Endothelial cell of umbilical vein (primary cell): ENCODE measurements at regions not wholly inside any gene's neighbourhood (a gene's known extent, or its start where the extent isn't known, plus 50 kb on each side); places are given as distances from the start of the nearest gene placed in this dataset.

ENCODE experiments used
- BruUV-seq: library from RNA; stranded (reverse); fragments of 400-500 nt; replicated peaks from 2 replicates; lab custom pipeline; 2021; lab: Mats Ljungman, UMichigan
- CTCF ChIA-PET: fragments of 300-600, 350-600 bp; sonication (Branson Sonifier 250); formaldehyde crosslinking; loops from one replicate; lab custom pipeline; 2021; ENCODE audit warnings: antibody characterized with exemption, inconsistent platforms; lab: Charles Lee
- POLR2A ChIA-PET: fragments of 300-600, 350-600 bp; sonication (Branson Sonifier 250); formaldehyde crosslinking; loops from one replicate; lab custom pipeline; 2021; ENCODE audit warnings: antibody characterized with exemption, inconsistent platforms; lab: Charles Lee
- DNase-seq: peaks from one replicate; pipeline ENCODE4 v3.0.0-alpha.2; 2011; ENCODE audit warnings: low read depth, low spot score
- FAIRE-seq: peaks from 2 replicates; lab custom pipeline; 2011; peaks lifted over from hg19 to GRCh38; lab: Jason Lieb, UNC
- H2AFZ ChIP-seq: 2 replicates; pipeline ENCODE4 v1.6.0; 2012; ENCODE audit warnings: low read depth, low read length, control low read depth, inconsistent platforms
- H3K27ac ChIP-seq: 2 replicates; pipeline ENCODE4 v1.5.1; 2011; ENCODE audit warnings: low read depth, mild to moderate bottlenecking, control low read depth, low read length, moderate library complexity; ENCODE audit not compliant: insufficient read depth
- H3K27me3 ChIP-seq, 2 experiments: 2 replicates each; pipeline versions ENCODE4 v1.6.0 to v1.6.1; 2011; ENCODE audit warnings: low read length in 2 of 2, mixed read lengths in 1 of 2; ENCODE audit not compliant: control insufficient read depth in 2 of 2, insufficient read depth in 2 of 2
- H3K36me3 ChIP-seq, 2 experiments: 2 replicates in 1 of 2; 3 replicates in 1 of 2; pipeline ENCODE4 v1.5.1; 2011; ENCODE audit warnings: low read length in 2 of 2, mild to moderate bottlenecking in 1 of 2, moderate library complexity in 1 of 2; ENCODE audit not compliant: control insufficient read depth in 2 of 2, insufficient read depth in 2 of 2; ENCODE audit errors: extremely low read depth in 1 of 2
- H3K4me1 ChIP-seq: 3 replicates; pipeline ENCODE4 v1.5.1; 2011; ENCODE audit warnings: mild to moderate bottlenecking, low read length; ENCODE audit not compliant: control insufficient read depth, insufficient read depth; ENCODE audit errors: extremely low read depth
- H3K4me2 ChIP-seq: 2 replicates; pipeline ENCODE4 v1.6.1; 2011; ENCODE audit warnings: low read length, control low read depth, mixed read lengths; ENCODE audit not compliant: insufficient read depth
- H3K4me3 ChIP-seq, 3 experiments: fragments of 200-600 bp in 1 of 3; sonication (generic), shearing (Covaris generic) in 1 of 3; replicated peaks in 1 of 3; 2 replicates each; pipeline ENCODE4 v1.5.1; 2011 to 2016; ENCODE audit warnings: control low read depth in 3 of 3, low read length in 3 of 3, mild to moderate bottlenecking in 2 of 3, inconsistent platforms in 1 of 3, low read depth in 1 of 3, moderate library complexity in 1 of 3; ENCODE audit not compliant: insufficient read depth in 1 of 3
- H3K79me2 ChIP-seq: 2 replicates; pipeline ENCODE4 v1.6.0; 2012; ENCODE audit warnings: low read length, inconsistent platforms; ENCODE audit not compliant: control insufficient read depth, insufficient read depth
- H3K9ac ChIP-seq: replicated peaks from 2 replicates; pipeline ENCODE3; 2011; ENCODE audit warnings: low read length, control low read depth; ENCODE audit not compliant: insufficient read depth; ENCODE audit errors: extremely low read depth
- H3K9me1 ChIP-seq: replicated peaks from 3 replicates; pipeline ENCODE4 v1.6.0; 2011; ENCODE audit warnings: mild to moderate bottlenecking, low read length; ENCODE audit not compliant: control insufficient read depth, insufficient read depth; ENCODE audit errors: extremely low read depth
- H3K9me3 ChIP-seq: replicated peaks from 2 replicates; pipeline ENCODE4 v1.5.1; 2012; ENCODE audit warnings: low read length, inconsistent platforms; ENCODE audit not compliant: control insufficient read depth, insufficient read depth
- H4K20me1 ChIP-seq: replicated peaks from 2 replicates; pipeline ENCODE3; 2011; ENCODE audit warnings: mild to moderate bottlenecking, low read length; ENCODE audit not compliant: control insufficient read depth, insufficient read depth; ENCODE audit errors: extremely low read depth
- CTCF ChIP-seq, 2 donors: IDR thresholded peaks; 1 replicate in 1 of 2; 2 replicates in 1 of 2; pipeline ENCODE4 v1.5.1; 2011; ENCODE audit warnings: low read length in 2 of 2, mild to moderate bottlenecking in 2 of 2, moderate library complexity in 2 of 2, control low read depth in 1 of 2, inconsistent platforms in 1 of 2, low read depth in 1 of 2; ENCODE audit not compliant: insufficient read depth in 1 of 2; ENCODE audit errors: extremely low read depth in 1 of 2
- EZH2 ChIP-seq: IDR thresholded peaks from 2 replicates; pipeline ENCODE4 v1.6.1; 2012; ENCODE audit warnings: borderline replicate concordance, low read depth, mild to moderate bottlenecking, moderate library complexity, low read length, inconsistent platforms; ENCODE audit not compliant: severe bottlenecking
- FOS ChIP-seq: IDR thresholded peaks from 2 replicates; pipeline ENCODE4 v1.6.1; 2011; ENCODE audit warnings: mild to moderate bottlenecking, low read length, moderate library complexity, borderline replicate concordance; ENCODE audit not compliant: insufficient read depth
- GATA2 ChIP-seq: IDR thresholded peaks from 2 replicates; pipeline ENCODE4 v1.7.0; 2011; ENCODE audit warnings: low read depth, mild to moderate bottlenecking, moderate library complexity, mixed read lengths, low read length; ENCODE audit not compliant: insufficient read length, insufficient read depth
- JUN ChIP-seq: IDR thresholded peaks from 2 replicates; pipeline ENCODE4 v1.6.1; 2011; ENCODE audit warnings: borderline replicate concordance, low read depth; ENCODE audit not compliant: insufficient read length, insufficient read depth
- MAX ChIP-seq: IDR thresholded peaks from 2 replicates; pipeline ENCODE4 v1.6.1; 2011; ENCODE audit not compliant: insufficient read depth, insufficient read length
- MYC ChIP-seq: IDR thresholded peaks from one replicate; pipeline ENCODE4 v1.6.1; 2011; ENCODE audit warnings: mild to moderate bottlenecking, low read depth, low read length
- POLR2A ChIP-seq: IDR thresholded peaks from 2 replicates; pipeline ENCODE4 v1.6.1; 2012; ENCODE audit warnings: low read depth, mild to moderate bottlenecking, control low read depth, low read length
- dilution Hi-C: fragments of 300-500 bp; cut with MboI; formaldehyde crosslinking; loops from one replicate; pipeline ENCODE4 v1.15.0; 2019; ENCODE audit warnings: low sequenced_read_pairs; ENCODE audit not compliant: extremely low pct_ligation_motif_present
- intact Hi-C: fragments of 100-400 bp; cut with micrococcal nuclease; formaldehyde crosslinking; loops from one replicate; pipeline ENCODE4 v1.10.0; 2022

- CTCF ChIA-PET: no interaction called here
- BruUV-seq: no TSS peak
- FAIRE-seq: no peak
These were observed 904.0 kb downstream of the TBL1XR1 start for GRCh38 chr3:176293276-176293675.

More at GRCh38 chr3:176293276-176293675, 904.0 kb downstream of the TBL1XR1 start:
- Histone ChIP-seq H3K9ac (no peak overlapping the region), H3K9me3 (no peaks in the 10 kb centered on the region), H3K27me3 (no peaks in the 10 kb centered on the region), H3K9me1 (no peaks in the 10 kb centered on the region), H3K79me2 (no peaks in the 10 kb centered on the region), H4K20me1 (no peaks in the 10 kb centered on the region), H3K27ac (no peak overlapping the region), H3K4me2 (no peak overlapping the region), H2AFZ (no peak overlapping the region), H3K4me1 (no peaks in the 10 kb centered on the region), H3K36me3 (no peaks in the 10 kb centered on the region), H3K4me3 (no peak overlapping the region)
- TF ChIP-seq GATA2 (no peak), JUN (no peak), CTCF (IDR thresholded peaks at IDR 0.05; ENCODE audit: extremely low read depth in 1 of 2, insufficient read depth in 1 of 2, low read depth in 1 of 2, low read length in 2 of 2) (no peak), MYC (no peak), FOS (no peak), MAX (no peak), EZH2 (no peak), POLR2A (no peak)
- dilution Hi-C loops: no loop called here
- no peak for DNase-seq
- POLR2A ChIA-PET: no interaction called here
- intact Hi-C loops: no loop called here
